ENCODE measurements at regions not wholly inside any gene's neighbourhood (a gene's known extent, or its start where the extent isn't known, plus 50 kb on each side); places are given as distances from the start of the nearest gene placed in this dataset.

- ATAC-seq = no peak
- intact Hi-C loops (cut with DNase I) = no loop called here
- no peak for DNase-seq
Measured at GRCh38 chr4:137707626-137708025, 175.3 kb upstream of the PCDH18 start.

- intact Hi-C loops (cut with DNase I) = no loop called here
- ATAC-seq = no peak
- DNase-seq = no peak
Measured at GRCh38 chr4:137707102-137707620, 174.9 kb upstream of the PCDH18 start.

GRCh38 chr4:137705171-137705783, 173.0 kb upstream of the PCDH18 start:
- DNase-seq = no peak
- ATAC-seq = peak; percentile 86 to 88
- intact Hi-C loops (cut with DNase I) = no loop called here

- intact Hi-C loops (cut with DNase I) = no loop called here
- ATAC-seq (peak; percentile 55 to 61), DNase-seq (no peak)
Measured at GRCh38 chr4:137703195-137703594, 170.9 kb upstream of the PCDH18 start.

GRCh38 chr4:137702512-137702911, 170.2 kb upstream of the PCDH18 start:
- intact Hi-C loops (cut with DNase I) = no loop called here
- ATAC-seq (no peak), DNase-seq (no peak)

- no peak for ATAC-seq
- intact Hi-C loops (cut with DNase I) = no loop called here
- no peak for DNase-seq
Measured at GRCh38 chr4:137701401-137701800, 169.1 kb upstream of the PCDH18 start.

GRCh38 chr4:137700751-137701150, 168.5 kb upstream of the PCDH18 start:
- intact Hi-C loops (cut with DNase I) = no loop called here
- ATAC-seq = peak in 1 of 2 donors; percentile 51
- no peak for DNase-seq

- DNase-seq (no peak), ATAC-seq (peak in 1 of 2 donors; percentile 72)
- intact Hi-C loops (cut with DNase I) = no loop called here
Measured at GRCh38 chr4:137700072-137700471, 167.8 kb upstream of the PCDH18 start.

- peak; percentile 23 for DNase-seq
- intact Hi-C loops (cut with DNase I) = no loop called here
- peak; percentile 35 to 82 for ATAC-seq
Measured at GRCh38 chr4:137694138-137694537, 161.8 kb upstream of the PCDH18 start.

GRCh38 chr4:137693641-137694040, 161.3 kb upstream of the PCDH18 start:
- intact Hi-C loops (cut with DNase I) = no loop called here
- no peak for DNase-seq
- ATAC-seq = no peak

- intact Hi-C loops (cut with DNase I) = no loop called here
- ATAC-seq (no peak), DNase-seq (no peak)
Measured at GRCh38 chr4:137692205-137692604, 159.9 kb upstream of the PCDH18 start.

- ATAC-seq = no peak
- intact Hi-C loops (cut with DNase I) = no loop called here
- no peak for DNase-seq
Measured at GRCh38 chr4:137688651-137689050, 156.4 kb upstream of the PCDH18 start.

GRCh38 chr4:137685357-137685756, 153.1 kb upstream of the PCDH18 start:
- ATAC-seq (no peak), DNase-seq (no peak)
- intact Hi-C loops (cut with DNase I) = no loop called here

GRCh38 chr4:137681081-137681480, 148.8 kb upstream of the PCDH18 start:
- ATAC-seq (no peak), DNase-seq (no peak)
- intact Hi-C loops (cut with DNase I) = no loop called here

GRCh38 chr4:137678796-137679195, 146.5 kb upstream of the PCDH18 start:
- ATAC-seq (no peak), DNase-seq (no peak)
- intact Hi-C loops (cut with DNase I) = no loop called here

GRCh38 chr4:137677863-137678262, 145.6 kb upstream of the PCDH18 start:
- ATAC-seq (no peak), DNase-seq (no peak)
- intact Hi-C loops (cut with DNase I) = no loop called here

- ATAC-seq = no peak
- DNase-seq = no peak
- intact Hi-C loops (cut with DNase I) = no loop called here
Measured at GRCh38 chr4:137676357-137676998, 144.2 kb upstream of the PCDH18 start.

- ATAC-seq = no peak
- intact Hi-C loops (cut with DNase I) = no loop called here
Measured at GRCh38 chr4:137674066-137674465, 141.8 kb upstream of the PCDH18 start.

GRCh38 chr4:137668885-137669545, 136.7 kb upstream of the PCDH18 start:
- DNase-seq (no peak), ATAC-seq (no peak)
- intact Hi-C loops (cut with DNase I) = no loop called here

More at GRCh38 chr4:137674066-137674465, 141.8 kb upstream of the PCDH18 start:
- no peak for DNase-seq

GRCh38 chr4:137664416-137664815, 132.1 kb upstream of the PCDH18 start:
- intact Hi-C loops (cut with DNase I) = no loop called here
- DNase-seq (no peak), ATAC-seq (no peak)

GRCh38 chr4:137664046-137664387, 131.7 kb upstream of the PCDH18 start:
- ATAC-seq (no peak), DNase-seq (no peak)
- intact Hi-C loops (cut with DNase I) = no loop called here

Data from left cardiac atrium (tissue), 4 donors.